Kidney epithelial cell (primary cell): ENCODE measurements at regions not wholly inside any gene's neighbourhood (a gene's known extent, or its start where the extent isn't known, plus 50 kb on each side); places are given as distances from the start of the nearest gene placed in this dataset.

Source experiments
- DNase-seq: peaks from one replicate; pipeline ENCODE4 v3.0.0-alpha.2; 2010; ENCODE audit warnings: low read depth
- H3K27me3 ChIP-seq: 2 replicates; pipeline ENCODE4 v1.6.0; 2011; ENCODE audit warnings: low read length; ENCODE audit not compliant: control insufficient read depth, insufficient read depth
- H3K36me3 ChIP-seq: 2 replicates; pipeline ENCODE4 v1.5.1; 2011; ENCODE audit warnings: low read length; ENCODE audit not compliant: control insufficient read depth, insufficient read depth
- H3K4me3 ChIP-seq: 2 replicates; pipeline ENCODE4 v1.5.1; 2011; ENCODE audit warnings: low read depth, mild to moderate bottlenecking, control low read depth, low read length
- TF ChIP-seq, protein P1 (sequence below): IDR thresholded peaks from 2 replicates; pipeline ENCODE4 v1.5.1; 2011; ENCODE audit warnings: mild to moderate bottlenecking, moderate library complexity, low read length, control low read depth, inconsistent platforms; ENCODE audit not compliant: insufficient read depth, poor library complexity, severe bottlenecking

DNA sequence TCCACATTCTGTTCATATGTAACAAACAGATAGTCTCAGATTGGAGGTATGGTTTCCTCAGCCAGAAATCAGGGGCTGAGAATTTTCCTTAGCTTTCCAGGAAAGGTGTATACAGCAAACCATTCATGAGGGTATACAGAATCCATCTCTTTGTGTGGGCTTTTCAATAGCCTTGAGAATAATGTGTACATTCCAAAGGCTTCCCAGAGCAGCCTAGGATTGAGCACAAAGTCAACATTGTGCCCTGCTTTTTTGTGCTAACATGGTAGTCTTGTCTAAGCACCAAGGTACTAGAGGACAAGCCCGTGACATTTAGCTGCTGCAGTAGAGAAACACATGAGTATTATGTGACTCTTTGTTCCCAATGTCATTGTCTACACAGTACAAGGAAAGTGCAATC, 322.1 kb upstream of the TANK start:
- no peak overlapping the region for H3K4me3 ChIP-seq
- H3K27me3 ChIP-seq: no peaks in the 10 kb centered on the region
- no peak for DNase-seq
- TF ChIP-seq, protein P1, sequence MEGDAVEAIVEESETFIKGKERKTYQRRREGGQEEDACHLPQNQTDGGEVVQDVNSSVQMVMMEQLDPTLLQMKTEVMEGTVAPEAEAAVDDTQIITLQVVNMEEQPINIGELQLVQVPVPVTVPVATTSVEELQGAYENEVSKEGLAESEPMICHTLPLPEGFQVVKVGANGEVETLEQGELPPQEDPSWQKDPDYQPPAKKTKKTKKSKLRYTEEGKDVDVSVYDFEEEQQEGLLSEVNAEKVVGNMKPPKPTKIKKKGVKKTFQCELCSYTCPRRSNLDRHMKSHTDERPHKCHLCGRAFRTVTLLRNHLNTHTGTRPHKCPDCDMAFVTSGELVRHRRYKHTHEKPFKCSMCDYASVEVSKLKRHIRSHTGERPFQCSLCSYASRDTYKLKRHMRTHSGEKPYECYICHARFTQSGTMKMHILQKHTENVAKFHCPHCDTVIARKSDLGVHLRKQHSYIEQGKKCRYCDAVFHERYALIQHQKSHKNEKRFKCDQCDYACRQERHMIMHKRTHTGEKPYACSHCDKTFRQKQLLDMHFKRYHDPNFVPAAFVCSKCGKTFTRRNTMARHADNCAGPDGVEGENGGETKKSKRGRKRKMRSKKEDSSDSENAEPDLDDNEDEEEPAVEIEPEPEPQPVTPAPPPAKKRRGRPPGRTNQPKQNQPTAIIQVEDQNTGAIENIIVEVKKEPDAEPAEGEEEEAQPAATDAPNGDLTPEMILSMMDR: no peak
- H3K36me3 ChIP-seq: no peaks in the 10 kb centered on the region

DNA sequence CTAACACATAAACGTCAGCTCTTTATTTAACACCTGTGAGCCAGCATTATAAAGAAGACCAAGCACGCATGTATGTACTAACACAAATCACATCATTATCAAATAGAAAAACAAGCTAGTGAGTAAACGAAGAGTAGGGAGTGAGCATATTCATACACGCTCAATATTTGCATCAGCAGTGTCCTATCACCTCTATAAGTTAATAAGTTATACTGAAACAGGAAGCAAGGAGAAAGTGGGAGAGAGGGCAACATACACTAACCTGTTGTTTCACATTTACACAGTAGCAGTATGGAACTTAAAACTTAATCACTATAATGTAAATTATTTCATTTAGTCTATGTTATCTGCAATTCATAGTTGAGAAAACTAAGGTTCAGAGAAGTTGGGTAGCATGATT, 321.5 kb upstream of the TANK start:
- no peak overlapping the region for H3K4me3 ChIP-seq
- TF ChIP-seq, protein P1: no peak
- no peaks in the 10 kb centered on the region for H3K27me3 ChIP-seq
- H3K36me3 ChIP-seq: no peaks in the 10 kb centered on the region
- DNase-seq: no peak

DNA sequence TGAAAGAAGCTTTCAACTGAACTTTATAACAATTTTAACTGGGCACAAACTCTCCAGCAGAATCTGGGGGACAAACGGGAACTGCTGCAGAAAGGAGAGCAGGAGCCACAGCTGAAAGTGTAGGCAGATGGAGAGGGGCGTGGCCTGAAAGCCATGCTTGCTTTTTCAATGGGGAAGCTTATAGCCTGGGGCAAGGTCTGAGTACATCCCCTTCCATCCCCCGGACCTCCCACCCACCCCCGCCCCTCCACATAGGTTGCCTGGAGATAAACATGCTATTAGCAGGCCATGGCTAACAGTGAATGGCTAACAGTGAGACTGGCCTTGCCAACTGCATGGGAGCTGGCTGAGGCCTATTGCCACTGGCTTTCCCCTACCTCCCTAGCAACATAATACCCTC, 317.9 kb upstream of the TANK start:
- TF ChIP-seq, protein P1: no peak
- DNase-seq: no peak
- Histone ChIP-seq H3K36me3 (no peaks in the 10 kb centered on the region), H3K27me3 (no peaks in the 10 kb centered on the region), H3K4me3 (no peak overlapping the region)

DNA sequence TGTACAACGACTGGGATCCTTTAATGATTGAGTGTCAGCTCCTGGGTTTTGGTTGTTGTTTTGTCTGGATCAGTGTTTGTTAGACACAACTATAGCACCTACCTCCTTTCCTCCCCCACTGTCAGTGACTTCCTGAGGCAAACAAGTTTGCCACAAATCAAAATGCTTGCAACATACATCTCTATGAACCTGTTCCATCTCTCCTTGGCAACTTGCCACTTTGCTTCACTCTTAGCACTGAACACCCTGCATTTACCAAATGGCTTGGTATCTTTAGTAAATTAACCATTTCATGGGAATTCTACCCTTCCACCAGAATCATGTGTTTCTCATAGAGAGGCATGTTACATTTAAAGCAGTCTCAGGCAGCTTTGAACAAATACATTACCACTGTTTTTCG, 301.1 kb upstream of the TANK start:
- TF ChIP-seq, protein P1: no peak

DNA sequence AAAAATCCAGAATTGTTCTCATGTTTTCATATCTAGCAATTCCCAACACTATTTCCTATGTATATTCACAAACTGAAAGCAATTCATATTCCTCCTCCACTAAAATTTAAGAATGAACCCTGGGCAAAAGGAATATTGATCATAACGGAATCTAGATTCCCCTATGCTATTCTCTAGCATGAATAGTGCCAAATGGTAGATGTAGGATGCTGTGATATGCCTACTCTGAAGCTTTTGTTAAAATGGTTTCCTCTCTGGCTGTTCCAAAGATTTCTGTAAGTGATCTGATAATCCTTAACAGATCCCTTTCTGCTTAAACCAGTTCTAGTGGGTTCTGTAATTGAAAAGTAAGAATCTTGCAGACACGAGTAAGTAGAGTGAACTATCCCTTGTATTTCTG, 298.0 kb upstream of the TANK start:
- H3K27me3 ChIP-seq: no peaks in the 10 kb centered on the region
- no peaks in the 10 kb centered on the region for H3K36me3 ChIP-seq
- TF ChIP-seq, protein P1: no peak
- no peak overlapping the region for H3K4me3 ChIP-seq
- DNase-seq: no peak

More for the DNA sequence above, 301.1 kb upstream of the TANK start:
- Histone ChIP-seq H3K36me3 (no peaks in the 10 kb centered on the region), H3K4me3 (no peak overlapping the region), H3K27me3 (no peaks in the 10 kb centered on the region)
- DNase-seq: no peak

DNA sequence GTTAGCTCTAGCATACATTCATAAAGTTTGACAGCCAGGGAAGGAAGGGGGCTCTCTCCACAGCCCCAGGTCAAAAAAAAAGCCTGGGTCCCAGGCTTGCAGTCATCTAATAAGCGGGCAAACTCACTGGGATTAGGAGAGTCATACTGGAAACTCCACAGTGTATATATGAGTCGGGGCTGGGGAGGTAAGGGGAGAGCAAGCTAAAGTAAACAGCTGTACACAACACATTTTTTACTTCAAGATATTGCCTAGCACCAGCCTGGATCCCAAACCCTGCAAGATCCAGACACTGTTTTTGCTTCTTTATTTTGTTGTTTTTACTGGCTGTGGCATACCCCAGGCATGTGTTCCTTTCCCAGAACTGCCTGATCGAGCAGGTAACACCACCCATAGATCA, 291.3 kb upstream of the TANK start:
- DNase-seq: no peak
- no peaks in the 10 kb centered on the region for H3K27me3 ChIP-seq
- TF ChIP-seq, protein P1: no peak
- no peaks in the 10 kb centered on the region for H3K36me3 ChIP-seq
- no peak overlapping the region for H3K4me3 ChIP-seq
